Right atrium auricular region (tissue), 2 donors: ENCODE measurements at regions not wholly inside any gene's neighbourhood (a gene's known extent, or its start where the extent isn't known, plus 50 kb on each side); places are given as distances from the start of the nearest gene placed in this dataset.

Experiments
- DNase-seq: peaks from one replicate; pipeline ENCODE4 v3.0.0-alpha.2; 2019; ENCODE audit warnings: low spot score
- H3K27ac ChIP-seq, 2 donors: fragments of 200-600 bp; sonication (generic); 1 replicate in 1 of 2; 2 replicates in 1 of 2; pipeline ENCODE4 v1.5.1; 2016 to 2019
- H3K27me3 ChIP-seq, 2 donors: fragments of 200-600 bp; sonication (generic); one replicate each; pipeline versions ENCODE4 v1.5.1 to v1.6.0; 2017 to 2019
- H3K36me3 ChIP-seq: fragments of 200-600 bp; sonication (generic); one replicate; pipeline ENCODE4 v1.5.1; 2016
- H3K4me1 ChIP-seq, 2 donors: fragments of 200-600 bp; sonication (generic); one replicate each; pipeline versions ENCODE4 v1.5.1 to v1.6.0; 2017 to 2019
- H3K4me3 ChIP-seq, 2 donors: fragments of 200-600 bp; sonication (generic); 1 replicate in 1 of 2; 2 replicates in 1 of 2; pipeline ENCODE4 v1.5.1; 2017 to 2019; ENCODE audit warnings: mild to moderate bottlenecking in 1 of 2, moderate library complexity in 1 of 2
- H3K9me3 ChIP-seq, 2 donors: fragments of 200-600 bp; sonication (generic); one replicate each; pipeline ENCODE4 v1.5.1; 2019
- CTCF ChIP-seq, 2 donors: fragments of 200-600 bp; sonication (generic); IDR thresholded peaks; one replicate each; pipeline ENCODE4 v1.5.1; 2019; ENCODE audit warnings: antibody characterized with exemption in 2 of 2

- Histone ChIP-seq H3K4me3 (no peak overlapping the region), H3K36me3 (no peaks in the 10 kb centered on the region), H3K9me3 (no peaks in the 10 kb centered on the region), H3K4me1 (no peaks in the 10 kb centered on the region), H3K27me3 (no peaks in the 10 kb centered on the region), H3K27ac (no peak overlapping the region)
- TF ChIP-seq CTCF (IDR thresholded peaks at IDR 0.05): no peak
- no peak for DNase-seq
Measured at GRCh38 chr4:66655505-66655904, 889.8 kb downstream of the CENPC start.

GRCh38 chr4:66653937-66654336 lies 891.4 kb downstream of the CENPC start:
- Histone ChIP-seq H3K36me3 (no peaks in the 10 kb centered on the region), H3K4me3 (no peak overlapping the region), H3K27ac (no peak overlapping the region), H3K27me3 (no peaks in the 10 kb centered on the region), H3K9me3 (no peaks in the 10 kb centered on the region), H3K4me1 (no peaks in the 10 kb centered on the region)
- no peak for DNase-seq
- no peak for TF ChIP-seq CTCF (IDR thresholded peaks at IDR 0.05)

GRCh38 chr4:66649236-66649635 lies 896.1 kb downstream of the CENPC start:
- H3K36me3 ChIP-seq: no peaks in the 10 kb centered on the region
- TF ChIP-seq CTCF (IDR thresholded peaks at IDR 0.05): no peak

GRCh38 chr4:66647926-66648325 lies 897.4 kb downstream of the CENPC start:
- no peaks in the 10 kb centered on the region for H3K9me3 ChIP-seq
- no peak overlapping the region for H3K27ac ChIP-seq
- no peaks in the 10 kb centered on the region for H3K36me3 ChIP-seq
- H3K4me3 ChIP-seq: no peak overlapping the region
- no peak for DNase-seq
- H3K27me3 ChIP-seq: no peaks in the 10 kb centered on the region
- no peak for TF ChIP-seq CTCF (IDR thresholded peaks at IDR 0.05)
- no peaks in the 10 kb centered on the region for H3K4me1 ChIP-seq

More at GRCh38 chr4:66649236-66649635, 896.1 kb downstream of the CENPC start:
- no peaks in the 10 kb centered on the region for H3K4me1 ChIP-seq
- no peak overlapping the region for H3K4me3 ChIP-seq
- no peak overlapping the region for H3K27ac ChIP-seq
- no peaks in the 10 kb centered on the region for H3K9me3 ChIP-seq
- no peak for DNase-seq
- H3K27me3 ChIP-seq: no peaks in the 10 kb centered on the region

GRCh38 chr4:66647476-66647875 lies 897.8 kb downstream of the CENPC start:
- H3K27me3 ChIP-seq: no peaks in the 10 kb centered on the region
- no peak for TF ChIP-seq CTCF (IDR thresholded peaks at IDR 0.05)
- no peak overlapping the region for H3K4me3 ChIP-seq
- no peak for DNase-seq
- no peaks in the 10 kb centered on the region for H3K4me1 ChIP-seq
- H3K27ac ChIP-seq: no peak overlapping the region
- no peaks in the 10 kb centered on the region for H3K9me3 ChIP-seq
- no peaks in the 10 kb centered on the region for H3K36me3 ChIP-seq

GRCh38 chr4:66640233-66640990 lies 904.9 kb downstream of the CENPC start:
- Histone ChIP-seq H3K27ac (no peak overlapping the region), H3K36me3 (no peaks in the 10 kb centered on the region), H3K4me1 (no peaks in the 10 kb centered on the region), H3K4me3 (no peak overlapping the region), H3K27me3 (no peaks in the 10 kb centered on the region), H3K9me3 (no peaks in the 10 kb centered on the region)
- TF ChIP-seq CTCF (IDR thresholded peaks at IDR 0.05): no peak
- DNase-seq: no peak
